Right lung (tissue), 2 donors: ENCODE measurements at regions not wholly inside any gene's neighbourhood (a gene's known extent, or its start where the extent isn't known, plus 50 kb on each side); places are given as distances from the start of the nearest gene placed in this dataset.
A peak's percentile ranks its signal among the peaks of the same experiment; 100 is the strongest.

ENCODE experiments used
- DNase-seq, 2 donors: peaks; one replicate each; pipeline ENCODE4 v3.0.0-alpha.2; 2013

DNA sequence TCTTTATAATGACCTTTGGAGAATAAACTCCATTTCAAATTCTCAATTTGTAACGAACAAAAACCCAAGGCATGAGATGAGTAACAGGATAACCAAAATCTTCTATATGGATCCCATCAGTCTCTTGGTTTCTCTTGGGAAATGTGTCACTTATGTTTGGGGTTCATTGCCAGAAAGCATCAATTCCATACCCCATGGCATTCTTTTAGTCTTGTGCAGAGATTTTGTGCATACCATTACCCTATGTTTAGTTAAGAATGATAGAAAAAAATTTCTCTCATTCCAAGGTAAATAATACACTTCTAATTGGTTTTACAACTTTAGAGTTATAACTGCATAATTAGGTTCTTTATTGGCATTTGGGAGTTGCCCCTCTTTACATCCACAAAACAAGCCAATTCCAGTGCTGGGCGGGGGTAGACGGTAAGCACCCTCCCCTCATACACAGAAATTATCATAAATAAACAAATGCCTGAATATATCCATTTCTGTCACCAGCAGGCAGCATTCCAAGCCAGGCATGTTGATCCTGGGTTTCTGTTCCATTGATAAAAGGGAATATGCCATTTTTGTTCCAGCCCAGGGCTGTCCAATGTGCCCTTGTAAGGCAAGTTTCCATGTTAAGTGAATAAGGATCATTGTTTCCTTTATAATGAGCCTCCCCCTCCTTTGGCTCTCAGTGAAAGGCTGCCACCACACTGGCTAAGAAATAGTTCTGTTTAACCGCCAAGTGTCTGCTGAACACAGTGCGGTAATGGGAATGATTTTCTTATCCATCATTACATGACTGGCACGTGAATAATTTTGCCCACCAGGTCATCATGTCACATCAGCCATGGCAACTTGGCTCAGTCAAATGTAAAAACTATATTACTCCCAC is 680.1 kb upstream of the ZEB2 start:
- no peak for DNase-seq

DNA sequence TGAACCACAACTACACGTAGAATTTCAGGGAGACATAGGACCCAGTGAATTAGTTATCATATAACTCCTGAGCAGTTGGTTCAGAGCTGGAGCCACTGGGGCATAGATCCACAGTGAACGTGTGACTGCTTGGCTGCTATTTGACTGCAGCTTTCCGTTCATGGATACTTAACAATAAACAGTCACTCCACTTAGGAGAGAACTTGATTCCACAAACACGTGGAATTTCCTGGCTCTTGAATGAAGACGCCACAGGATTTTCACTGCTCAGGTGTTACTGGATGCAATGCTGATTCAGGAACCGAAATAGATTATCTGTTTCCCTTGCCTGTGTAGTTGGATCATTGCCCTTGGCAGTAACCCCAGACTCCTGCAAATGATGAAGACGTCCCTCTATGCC is 679.1 kb upstream of the ZEB2 start:
- no peak for DNase-seq

DNA sequence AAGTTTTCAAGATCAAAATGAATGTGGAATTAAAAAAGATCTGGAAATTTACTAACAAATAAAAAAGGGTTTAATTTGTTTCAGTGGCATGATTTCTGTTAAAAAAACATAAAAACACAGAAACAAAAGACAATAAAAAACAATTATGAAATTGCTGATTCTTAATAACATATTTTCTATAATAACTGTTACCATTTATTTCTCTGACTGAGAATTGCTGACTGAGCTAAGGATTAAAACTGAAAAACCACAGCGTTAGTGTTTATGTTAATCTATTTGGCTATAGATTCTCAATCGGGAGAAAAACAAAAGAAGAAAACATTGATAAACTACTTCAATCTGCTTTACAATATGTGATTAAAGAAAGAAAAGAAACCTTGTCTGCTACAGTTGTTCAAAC is 678.6 kb upstream of the ZEB2 start:
- DNase-seq, result no peak

DNA sequence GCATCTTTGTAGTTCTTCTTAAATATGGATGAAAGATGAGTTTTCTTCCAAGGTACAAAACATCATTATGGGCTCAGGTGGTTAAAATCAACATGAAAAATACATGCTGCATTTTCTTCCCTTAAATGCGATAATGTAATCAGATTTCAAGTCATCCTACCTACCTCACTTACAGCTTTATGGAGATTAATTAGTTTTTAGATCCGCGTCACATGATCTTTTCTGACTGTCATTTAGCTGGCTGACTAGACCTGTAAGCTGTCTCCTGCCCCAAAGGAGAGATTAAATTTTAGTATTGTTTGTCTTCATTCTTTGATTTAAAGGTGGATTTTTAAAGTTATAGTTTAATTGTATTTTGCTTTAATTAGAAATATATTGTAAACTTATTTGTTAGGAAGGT is 678.0 kb upstream of the ZEB2 start:
- no peak for DNase-seq

DNA sequence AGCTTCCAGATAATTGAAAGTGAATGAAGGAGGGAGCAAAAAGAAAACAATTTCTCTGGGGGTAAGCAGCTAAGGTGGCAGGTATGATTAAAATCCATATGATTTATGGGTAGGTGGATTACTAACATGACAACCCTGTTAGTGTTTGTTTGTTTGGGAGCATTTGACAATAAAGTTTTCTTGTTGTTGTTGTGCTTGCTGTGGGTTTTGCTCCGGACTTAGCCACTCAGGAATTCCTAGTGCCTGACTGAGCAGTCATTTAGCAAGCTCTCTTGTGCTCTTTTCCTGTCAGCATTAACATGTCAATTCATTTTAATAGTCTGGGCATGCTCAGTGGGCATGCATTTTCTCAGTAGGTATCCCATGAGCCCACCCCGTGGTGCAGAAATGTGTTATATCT is 674.8 kb upstream of the ZEB2 start:
- DNase-seq, result no peak

DNA sequence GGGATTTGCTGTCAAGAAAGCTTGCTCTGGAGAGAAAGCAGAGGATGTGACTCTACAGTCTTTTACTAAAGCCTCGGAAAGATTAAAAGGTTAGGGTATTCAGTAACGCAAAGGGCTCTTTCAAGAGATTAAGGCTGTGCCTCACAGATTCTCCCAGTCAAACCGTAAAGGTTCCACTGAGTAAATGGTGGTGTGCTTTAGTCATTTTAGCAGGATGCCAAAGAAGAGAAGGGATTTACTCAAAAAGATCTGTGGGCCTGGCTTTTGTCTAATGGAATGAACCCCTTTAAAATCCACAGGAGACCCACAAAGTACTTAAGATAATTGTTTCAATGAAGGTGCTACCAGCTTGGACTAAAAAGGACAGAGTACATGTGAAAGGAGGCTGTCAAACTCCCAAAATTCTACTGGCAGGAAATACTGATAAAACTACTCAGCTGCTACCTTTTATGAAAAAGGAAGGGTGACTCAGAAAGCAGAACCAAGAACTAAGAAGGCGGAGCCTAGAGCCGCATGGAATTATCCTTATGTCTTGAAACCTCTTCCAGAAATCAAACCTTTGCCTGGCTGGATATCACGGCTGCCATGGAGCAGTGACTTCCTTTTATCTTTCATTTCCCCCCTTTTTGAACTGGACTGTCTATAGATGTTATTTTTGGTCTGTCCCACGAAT is 670.2 kb upstream of the ZEB2 start:
- no peak for DNase-seq

DNA sequence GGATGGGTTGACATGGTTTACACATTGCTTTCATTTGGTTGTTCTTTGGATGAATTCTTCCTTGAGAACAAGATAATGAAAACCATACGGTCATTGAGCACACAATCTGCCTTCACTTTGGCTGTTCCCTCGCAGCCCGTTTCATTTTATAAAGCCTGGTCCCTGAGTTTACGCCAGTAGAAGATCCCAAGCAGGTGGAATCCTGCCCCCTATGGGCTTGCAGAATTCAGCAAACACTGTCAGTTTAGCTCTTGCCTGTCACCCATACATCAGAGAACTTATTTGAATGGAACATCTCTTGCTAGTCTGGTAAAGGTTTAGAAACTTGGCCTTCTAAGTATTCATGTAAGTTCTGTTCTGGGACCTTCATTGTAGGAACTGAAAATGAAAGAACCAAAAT is 666.4 kb upstream of the ZEB2 start:
- DNase-seq, result no peak

DNA sequence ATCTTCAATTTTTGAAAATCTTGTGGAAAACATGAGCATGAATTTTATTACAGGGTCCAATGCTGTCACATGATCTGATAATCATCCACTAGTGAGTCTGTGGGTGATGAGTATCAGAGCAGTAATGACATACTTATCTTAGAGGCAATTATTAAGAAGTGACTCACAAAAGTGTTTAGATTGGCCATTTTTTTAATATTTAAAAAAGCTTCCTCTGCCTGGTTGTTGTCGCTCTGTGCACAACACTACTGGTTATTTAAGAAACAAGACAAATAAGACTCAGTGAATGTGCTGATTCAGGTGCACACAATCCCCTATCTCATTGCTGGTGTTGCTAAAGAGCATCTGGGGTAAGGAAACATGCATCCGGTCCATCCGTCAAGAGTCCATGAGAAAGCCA is 665.8 kb upstream of the ZEB2 start:
- no peak for DNase-seq

DNA sequence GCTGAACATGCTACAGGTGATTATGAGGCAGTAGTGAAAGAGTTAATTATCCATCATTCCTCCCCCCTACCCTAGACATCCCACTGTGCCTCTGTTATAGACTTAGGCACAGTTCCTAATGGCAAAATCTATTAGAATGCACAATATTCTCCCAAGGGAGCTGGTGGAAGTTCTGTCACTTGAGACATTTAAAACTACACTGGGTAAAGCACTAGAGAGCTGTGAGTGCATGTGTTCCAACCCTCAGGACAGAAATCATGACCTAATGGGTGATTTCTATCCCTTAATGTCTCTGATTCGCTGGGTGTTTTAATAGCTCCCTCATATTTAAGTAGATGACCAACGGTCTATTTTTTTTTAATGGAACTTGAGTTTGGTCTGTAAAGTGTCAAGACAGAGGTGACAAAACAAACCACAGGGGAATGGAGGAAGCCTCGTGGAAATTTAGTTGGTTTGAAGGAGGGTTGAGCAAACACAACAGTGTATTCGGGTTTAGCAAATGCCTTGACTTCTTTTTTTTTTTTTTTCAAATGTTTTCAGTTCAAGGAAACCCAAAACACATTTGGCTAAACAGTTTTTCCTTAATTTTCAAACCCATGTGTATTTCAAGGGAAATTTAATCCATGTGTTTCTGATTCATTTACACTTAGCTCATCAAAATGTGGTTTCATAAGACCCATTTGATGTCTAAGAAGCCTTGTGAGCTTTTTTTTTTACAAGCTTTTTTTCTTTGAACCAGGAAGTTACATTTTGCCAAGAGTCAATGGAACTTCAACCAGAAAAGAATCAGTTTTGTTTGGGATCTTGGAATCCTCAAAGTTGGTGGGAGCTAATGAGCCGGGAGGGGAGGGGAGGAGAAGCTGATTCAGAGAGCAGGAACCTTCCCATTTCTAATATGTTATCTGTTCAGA is 665.1 kb upstream of the ZEB2 start:
- no peak for DNase-seq

DNA sequence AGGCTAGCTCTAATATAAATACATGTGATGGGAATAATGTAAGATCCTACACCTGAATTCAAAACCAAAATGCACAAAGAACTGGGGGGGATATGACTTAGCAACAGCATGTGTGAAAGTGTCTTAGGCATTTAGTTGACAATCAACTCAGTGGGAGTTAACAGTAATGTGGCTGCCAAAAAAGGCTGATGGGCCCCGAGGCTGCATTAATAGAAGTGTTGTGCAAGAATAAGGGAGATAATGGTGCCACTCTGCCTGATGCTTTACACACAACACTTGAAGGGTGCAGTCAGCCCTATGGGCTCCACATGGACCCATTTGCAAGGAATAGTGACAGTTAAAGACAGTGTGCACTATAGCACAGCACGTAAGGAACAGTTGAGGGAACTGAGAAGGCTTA is 649.4 kb upstream of the ZEB2 start:
- no peak for DNase-seq

DNA sequence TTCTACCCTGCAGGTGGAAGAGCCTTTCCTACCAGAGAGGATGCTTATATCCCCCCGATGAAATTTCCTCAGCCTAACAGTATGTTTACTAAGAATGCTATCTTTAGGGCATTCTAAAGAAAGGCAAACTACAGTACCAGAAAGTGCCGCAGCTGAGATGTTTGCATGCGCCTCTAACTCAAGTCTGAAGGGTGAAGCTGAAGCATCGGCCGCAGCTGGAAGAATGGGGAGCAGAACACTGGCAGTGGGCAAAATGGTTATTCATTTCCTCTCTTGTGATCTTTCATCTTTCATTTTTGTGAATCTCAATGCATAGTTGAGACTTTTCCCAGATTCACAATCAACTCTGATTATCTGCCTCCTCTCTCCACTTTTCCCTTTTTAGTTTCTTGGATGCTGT is 648.2 kb upstream of the ZEB2 start:
- no peak for DNase-seq

DNA sequence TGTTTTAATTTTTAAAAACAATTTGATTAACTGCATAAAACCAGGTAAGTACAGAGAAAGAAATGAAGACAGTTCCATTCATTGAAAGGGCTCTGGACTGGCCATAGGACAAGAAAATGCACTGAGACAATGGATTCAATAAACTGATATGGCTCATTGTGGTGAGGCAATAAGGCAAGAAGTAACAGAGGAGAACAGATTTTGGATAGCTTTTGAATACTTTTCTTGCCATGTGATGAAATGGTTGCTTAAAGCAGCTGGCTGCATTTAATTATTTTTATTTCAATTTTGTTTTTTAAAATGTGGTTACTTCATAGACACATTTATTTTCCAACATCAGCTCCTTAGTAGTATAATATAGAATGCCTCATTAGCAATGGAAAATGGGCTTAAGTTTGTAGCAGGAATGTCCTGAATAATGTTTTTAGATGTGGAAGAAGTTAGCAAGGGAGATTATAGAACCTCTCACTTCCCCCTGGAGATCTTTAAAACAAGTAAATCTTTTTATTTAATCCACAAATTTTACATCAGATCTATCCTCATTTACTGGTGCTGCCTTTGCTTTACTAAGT is 646.9 kb upstream of the ZEB2 start:
- no peak for DNase-seq

DNA sequence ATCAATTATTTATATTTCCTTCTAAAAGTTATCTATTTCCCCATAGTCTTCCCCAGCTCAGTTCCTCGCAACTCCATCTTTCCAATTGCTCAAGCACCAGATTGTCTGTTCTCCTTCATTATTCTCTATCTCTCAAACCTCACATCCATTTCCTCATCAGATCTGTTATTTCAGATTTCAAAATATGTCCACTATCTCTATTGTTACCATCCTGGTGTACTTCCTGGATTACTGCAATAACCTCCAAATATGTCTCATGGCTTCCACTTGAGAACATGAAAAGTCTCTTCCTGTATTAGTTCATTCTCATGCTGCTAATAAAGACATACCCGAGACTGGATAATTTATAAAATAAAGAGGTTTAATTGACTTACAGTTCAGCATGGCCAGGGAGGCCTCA is 641.7 kb upstream of the ZEB2 start:
- DNase-seq, result no peak

DNA sequence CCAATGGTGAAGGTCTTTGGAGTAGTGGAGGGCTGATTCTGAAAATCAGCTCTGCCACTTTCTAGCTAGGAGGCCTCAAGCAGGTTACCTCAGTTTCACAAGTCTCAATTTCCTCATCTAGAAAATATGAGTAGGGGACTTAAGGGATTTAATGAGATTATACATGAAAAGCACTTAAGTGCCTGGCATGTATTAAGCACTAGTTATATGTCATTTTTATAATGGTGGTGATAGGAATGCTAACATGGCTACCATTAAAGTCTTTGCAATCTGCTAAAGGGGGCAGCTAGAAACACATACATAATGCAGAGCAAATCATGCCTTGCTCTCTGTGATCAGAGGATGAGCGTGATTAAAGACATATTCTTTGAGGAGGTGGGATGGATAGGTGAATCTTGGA is 640.9 kb upstream of the ZEB2 start:
- no peak for DNase-seq

DNA sequence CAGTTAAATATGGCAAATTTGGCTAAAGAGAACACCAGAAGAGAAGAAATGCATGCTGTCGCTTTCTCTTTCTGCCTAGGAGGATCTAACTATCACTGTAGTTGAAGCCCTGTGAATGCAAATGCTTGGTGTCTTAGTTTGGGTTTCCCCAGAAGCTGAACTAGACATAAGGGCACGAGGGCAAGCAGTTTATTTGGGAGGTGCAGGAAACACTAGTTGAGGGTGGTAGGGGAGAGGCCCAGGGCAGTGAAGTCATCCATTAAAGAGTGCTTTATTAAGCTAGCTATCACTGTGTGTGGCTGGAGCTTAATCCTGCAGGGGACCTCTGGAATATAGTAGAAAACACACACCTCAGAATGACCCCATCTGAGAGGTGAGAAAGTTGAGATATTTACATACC is 639.8 kb upstream of the ZEB2 start:
- DNase-seq, result no peak

DNA sequence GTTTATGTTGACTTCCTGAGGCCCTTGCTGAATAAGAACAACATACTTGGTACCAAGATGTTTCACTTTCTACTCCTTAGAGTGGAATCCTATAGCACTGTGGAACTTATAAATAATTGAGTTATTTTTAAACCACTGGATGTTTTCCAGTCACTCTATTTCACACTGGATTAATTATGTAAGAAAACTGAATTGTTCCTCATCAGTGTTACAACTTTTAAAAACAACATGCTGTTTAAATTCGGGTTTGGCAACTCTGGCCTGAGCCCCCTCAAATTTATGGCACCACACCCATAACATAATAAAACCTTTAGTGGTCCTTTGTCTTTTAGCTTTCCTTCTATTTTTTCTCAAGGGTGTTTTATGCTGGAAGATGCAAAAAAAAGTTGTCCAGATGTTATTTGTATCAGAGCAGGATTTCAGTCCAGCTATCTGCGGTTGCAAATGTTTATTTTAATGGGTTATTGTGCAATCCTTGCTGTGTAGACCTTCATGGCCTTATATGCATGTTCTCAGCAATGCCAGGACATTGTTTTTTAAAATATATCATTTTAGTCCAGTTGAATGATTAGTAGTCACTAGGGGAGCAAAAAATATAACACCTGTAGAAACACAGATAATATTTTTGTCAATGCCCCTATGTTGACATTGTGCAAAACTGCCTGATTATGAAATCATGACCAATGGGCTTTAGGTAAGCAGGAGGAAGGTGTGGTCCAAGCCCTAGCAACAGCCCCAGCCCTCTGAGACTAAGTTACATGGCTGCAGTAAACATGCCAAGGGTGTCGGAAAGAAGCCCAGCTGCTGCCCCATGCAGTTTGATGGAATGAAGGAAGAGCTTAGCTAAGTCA is 638.0 kb upstream of the ZEB2 start:
- peak; percentile 89 to 91 for DNase-seq

DNA sequence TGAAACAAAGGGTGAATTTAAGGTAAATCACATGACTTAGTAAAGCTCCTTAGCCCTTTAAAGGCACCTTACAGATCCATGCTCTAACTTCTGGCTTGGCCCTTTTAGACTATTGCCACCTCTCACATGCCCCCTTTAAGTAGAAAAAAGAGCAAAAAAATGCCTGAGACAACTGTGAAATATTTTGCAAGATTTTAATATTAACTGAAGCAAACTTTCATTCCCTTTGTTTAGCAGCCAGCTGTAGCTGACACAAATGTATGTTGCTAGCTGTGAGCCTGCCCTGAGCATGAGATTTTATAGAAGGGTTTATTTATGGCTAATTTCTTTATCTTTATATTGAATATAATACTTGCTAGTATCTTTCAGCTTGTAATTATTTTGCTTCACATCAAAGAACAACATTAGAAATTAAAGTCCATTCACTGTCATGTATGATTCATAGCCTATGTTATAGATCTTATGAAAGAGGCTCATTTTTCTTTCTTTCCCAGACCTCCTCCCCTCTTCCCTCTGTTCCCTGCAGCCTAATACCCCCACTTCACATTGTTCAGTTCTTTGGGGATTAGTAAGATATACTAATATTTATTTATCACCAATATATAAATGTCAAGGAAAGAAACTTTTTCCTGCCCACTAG is 637.2 kb upstream of the ZEB2 start:
- peak; percentile 42 to 51 for DNase-seq

DNA sequence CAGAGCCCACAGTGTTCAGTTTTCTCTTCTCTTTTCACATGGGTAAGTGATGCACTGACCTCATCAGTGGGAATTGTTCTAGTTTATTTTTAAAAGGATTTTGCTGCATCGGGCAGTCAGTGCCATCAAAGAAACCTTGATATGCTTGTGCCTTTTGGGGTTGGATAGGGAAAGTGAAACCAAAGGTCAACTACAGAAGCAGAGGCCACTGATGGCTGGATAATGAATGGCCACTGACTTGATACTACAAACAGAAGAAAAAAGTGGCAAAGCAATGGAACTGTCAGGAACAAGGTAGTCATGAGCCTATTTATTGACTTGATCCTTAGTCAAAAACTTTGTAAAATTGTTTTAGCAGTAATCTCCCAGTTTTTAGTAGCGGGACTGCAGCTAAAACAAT is 636.3 kb upstream of the ZEB2 start:
- DNase-seq, result no peak

DNA sequence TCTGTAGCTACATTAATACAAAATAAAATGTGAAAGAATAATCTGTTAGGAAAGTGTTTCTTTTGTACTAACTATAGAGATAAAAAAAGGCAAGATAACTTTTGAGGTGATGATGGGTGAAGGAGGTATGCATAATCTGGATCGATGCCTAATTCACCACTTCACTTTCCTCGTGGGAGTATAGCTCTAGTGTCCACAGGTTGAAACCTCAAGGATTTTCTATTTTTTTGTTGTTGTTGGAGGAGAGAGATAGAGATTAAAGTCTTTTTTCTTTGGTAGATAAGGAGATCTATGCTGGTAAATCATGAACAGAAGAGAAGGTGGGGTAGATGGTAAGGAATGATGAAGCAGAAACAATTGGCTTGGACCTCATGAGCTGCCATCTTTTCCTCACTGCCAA is 635.3 kb upstream of the ZEB2 start:
- no peak for DNase-seq

DNA sequence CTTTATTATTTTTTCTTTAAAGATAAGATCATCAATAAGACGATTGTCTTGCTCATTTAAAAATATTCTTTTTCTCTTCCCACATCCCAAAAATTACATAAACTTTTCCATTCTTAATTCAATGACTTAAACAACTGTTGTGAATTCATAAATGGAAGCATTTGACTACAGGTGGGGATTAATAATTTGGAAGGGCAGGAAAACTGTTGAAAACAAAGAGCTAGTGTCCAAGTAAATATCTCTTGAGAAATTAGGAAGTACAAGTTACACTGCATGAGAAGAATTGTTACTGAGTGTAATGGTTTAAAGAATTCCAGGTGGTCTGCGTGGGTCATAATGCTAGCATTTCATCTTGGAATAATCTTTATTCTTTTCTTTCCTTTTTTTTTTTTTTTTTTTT is 634.8 kb upstream of the ZEB2 start:
- DNase-seq, result no peak

DNA sequence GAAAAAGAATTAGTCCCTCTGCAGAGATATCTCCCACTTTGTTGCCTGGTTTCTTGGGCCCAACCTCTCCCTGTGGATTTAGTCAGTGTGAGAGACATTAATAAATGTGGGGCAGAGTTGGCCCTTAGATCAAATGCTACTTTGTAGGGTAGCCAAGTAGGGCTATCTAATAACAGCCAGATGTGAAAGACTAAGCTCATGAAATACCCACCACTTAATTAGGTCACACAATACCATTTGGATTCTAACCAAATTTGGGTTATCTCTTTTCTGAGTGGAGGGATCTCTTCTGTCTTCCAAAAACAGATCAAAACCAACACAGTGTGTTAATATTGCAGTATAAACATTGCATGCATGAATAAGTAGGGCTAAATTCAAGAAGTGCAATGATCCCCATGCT is 626.8 kb upstream of the ZEB2 start:
- DNase-seq, result no peak
